HG03095 (cell line): ENCODE measurements at regions not wholly inside any gene's neighbourhood (a gene's known extent, or its start where the extent isn't known, plus 50 kb on each side); places are given as distances from the start of the nearest gene placed in this dataset.

Experiments used
- ATAC-seq: cut with Tn5 transposase; IDR thresholded peaks from one replicate; pipeline ENCODE4 v1.9.1; 2021; ENCODE audit warnings: moderate library complexity; ENCODE audit not compliant: unreplicated experiment

- no peak for ATAC-seq
Observed at GRCh38 chr1:63169057-63169456, 153.3 kb upstream of the FOXD3 start.

- ATAC-seq: no peak
Observed at GRCh38 chr1:63173161-63173560, 149.2 kb upstream of the FOXD3 start.

GRCh38 chr1:63189677-63190076, 132.7 kb upstream of the FOXD3 start:
- ATAC-seq: no peak

GRCh38 chr1:63190171-63190570, 132.2 kb upstream of the FOXD3 start:
- no peak for ATAC-seq

GRCh38 chr1:63198871-63199394, 123.4 kb upstream of the FOXD3 start:
- ATAC-seq: no peak

- no peak for ATAC-seq
Observed at GRCh38 chr1:63199706-63200335, 122.5 kb upstream of the FOXD3 start.

- ATAC-seq: no peak
Observed at GRCh38 chr1:63200676-63201075, 121.7 kb upstream of the FOXD3 start.

- no peak for ATAC-seq
Observed at GRCh38 chr1:63203641-63204040, 118.7 kb upstream of the FOXD3 start.

GRCh38 chr1:63205776-63206175, 116.6 kb upstream of the FOXD3 start:
- ATAC-seq: no peak

- ATAC-seq: no peak
Observed at GRCh38 chr1:63214553-63214952, 107.8 kb upstream of the FOXD3 start.

GRCh38 chr1:63223426-63223825, 98.9 kb upstream of the FOXD3 start:
- no peak for ATAC-seq

- no peak for ATAC-seq
Observed at GRCh38 chr1:63230722-63231121, 91.6 kb upstream of the FOXD3 start.

GRCh38 chr1:63238721-63239120, 83.6 kb upstream of the FOXD3 start:
- no peak for ATAC-seq

- ATAC-seq: no peak
Observed at GRCh38 chr1:63245186-63245585, 77.2 kb upstream of the FOXD3 start.

- ATAC-seq: no peak
Observed at GRCh38 chr1:63248216-63248615, 74.2 kb upstream of the FOXD3 start.

GRCh38 chr1:63255153-63255552, 67.2 kb upstream of the FOXD3 start:
- ATAC-seq: no peak

- ATAC-seq: no peak
Observed at GRCh38 chr1:63261736-63262458, 60.5 kb upstream of the FOXD3 start.

GRCh38 chr1:63262459-63262770, 60.0 kb upstream of the FOXD3 start:
- no peak for ATAC-seq

- ATAC-seq: no peak
Observed at GRCh38 chr1:63264161-63264560, 58.2 kb upstream of the FOXD3 start.

GRCh38 chr1:63266857-63267256, 55.5 kb upstream of the FOXD3 start:
- ATAC-seq: no peak

GRCh38 chr1:63268876-63269275, 53.5 kb upstream of the FOXD3 start:
- ATAC-seq: no peak

- no peak for ATAC-seq
Observed at GRCh38 chr1:63269571-63269970, 52.8 kb upstream of the FOXD3 start.
